Stomach (tissue), 8 donors: ENCODE measurements at regions not wholly inside any gene's neighbourhood (a gene's known extent, or its start where the extent isn't known, plus 50 kb on each side); places are given as distances from the start of the nearest gene placed in this dataset.

Source experiments
- DNase-seq, 2 donors: peaks; one replicate each; pipeline versions ENCODE4 v3.0.0 to v3.0.0-alpha.2; 2013 to 2019
- H3K27ac ChIP-seq, 5 donors: fragments of 200-600 bp in 4 of 5; sonication (generic) in 4 of 5; one replicate each; pipeline ENCODE4 v1.5.1; 2013 to 2019; ENCODE audit warnings: mild to moderate bottlenecking in 1 of 5, moderate library complexity in 1 of 5
- H3K27me3 ChIP-seq, 3 donors: fragments of 200-600 bp; sonication (generic); one replicate each; pipeline ENCODE4 v1.5.1; 2017 to 2019; ENCODE audit warnings: mixed run types in 1 of 3
- H3K36me3 ChIP-seq, 4 donors: fragments of 200-600 bp; sonication (generic); 1 replicate in 3 of 4; 2 replicates in 1 of 4; pipeline ENCODE4 v1.5.1; 2016 to 2019
- H3K4me1 ChIP-seq, 4 donors: fragments of 200-600 bp; sonication (generic); one replicate each; pipeline ENCODE4 v1.5.1; 2016 to 2019
- H3K4me3 ChIP-seq, 4 donors: fragments of 200-600 bp; sonication (generic) in 3 of 4; one replicate each; pipeline ENCODE4 v1.5.1; 2016 to 2019; ENCODE audit warnings: mild to moderate bottlenecking in 1 of 4
- H3K9me3 ChIP-seq, 4 donors: fragments of 200-600 bp; sonication (generic); one replicate each; pipeline ENCODE4 v1.5.1; 2016 to 2019
- CTCF ChIP-seq, 7 experiments: fragments of 450-650 bp in 4 of 7; fragments of 200-600 bp in 3 of 7; sonication (generic) in 3 of 7; IDR thresholded peaks; one replicate each; pipeline ENCODE4 v1.5.1; 2016 to 2019; ENCODE audit warnings: antibody characterized with exemption in 7 of 7, control low read depth in 2 of 7, mild to moderate bottlenecking in 1 of 7
- EP300 ChIP-seq: sonication (generic); formaldehyde crosslinking; IDR thresholded peaks from one replicate; pipeline ENCODE4 v1.6.1; 2017; ENCODE audit warnings: antibody characterized with exemption
- POLR2A ChIP-seq, 4 donors: fragments of 450-650 bp; IDR thresholded peaks; one replicate each; pipeline ENCODE4 v1.6.1; 2016; ENCODE audit warnings: antibody characterized with exemption in 4 of 4, control low read depth in 2 of 4, mild to moderate bottlenecking in 1 of 4, moderate library complexity in 1 of 4
- POLR2AphosphoS5 ChIP-seq, 3 donors: sonication (generic); formaldehyde crosslinking; IDR thresholded peaks; one replicate each; pipeline ENCODE4 v1.6.1; 2016; ENCODE audit warnings: antibody characterized with exemption in 3 of 3
- WGBS, 5 donors: extraction: QIAGEN DNeasy Blood & Tissue Kit in 3 of 5; methylation state at CpG; one replicate each; pipeline versions ENCODE4 v1.1.5 to v1.1.7; 2013 to 2018; 5-methylcytosine and 5-hydroxymethylcytosine counted together
- intact Hi-C: fragments of 100-400 bp; cut with DNase I; formaldehyde crosslinking; loops from one replicate; pipeline ENCODE4 v1.15.1; 2023; ENCODE audit warnings: low total_unique reads
- donor health status: healthy with polysubstance abuse.
- donor health status: Bipolar disorder and iron deficiency.
- donor health status: healthy.

- H3K36me3 ChIP-seq, result no peaks in the 10 kb centered on the region
- no peak for TF ChIP-seq POLR2A (IDR thresholded peaks at IDR 0.05)
- TF ChIP-seq CTCF (IDR thresholded peaks at IDR 0.05), result no peak
- no peak for TF ChIP-seq EP300
- no peak for TF ChIP-seq POLR2AphosphoS5 (IDR thresholded peaks at IDR 0.05)
- no peak overlapping the region for H3K27ac ChIP-seq
- DNase-seq, result no peak
- no peaks in the 10 kb centered on the region for H3K4me1 ChIP-seq
- intact Hi-C loops, result no loop called here
- 82 to 93% (median 90%) methylated on average over 2 of the region's 2 CpGs for WGBS, 5 donors
- H3K4me3 ChIP-seq, result no peak overlapping the region
- no peaks in the 10 kb centered on the region for H3K27me3 ChIP-seq
- H3K9me3 ChIP-seq, result no peaks in the 10 kb centered on the region
Observed at GRCh38 chr4:177952723-177953122, 510.5 kb upstream of the AGA start.

GRCh38 chr4:177957596-177958360 lies 515.5 kb upstream of the AGA start:
- Histone ChIP-seq H3K4me1 (no peaks in the 10 kb centered on the region), H3K27me3 (no peaks in the 10 kb centered on the region), H3K4me3 (no peak overlapping the region), H3K36me3 (no peaks in the 10 kb centered on the region), H3K27ac (no peak overlapping the region), H3K9me3 (no peaks in the 10 kb centered on the region)
- 67 to 82% (median 76%) methylated on average over 5 of the region's 5 CpGs for WGBS, 5 donors
- DNase-seq, result no peak
- intact Hi-C loops, result no loop called here
- TF ChIP-seq CTCF (IDR thresholded peaks at IDR 0.05), result no peak
- no peak for TF ChIP-seq POLR2A (IDR thresholded peaks at IDR 0.05)
- no peak for TF ChIP-seq POLR2AphosphoS5 (IDR thresholded peaks at IDR 0.05)
- TF ChIP-seq EP300, result no peak

GRCh38 chr4:177960566-177960965 lies 518.3 kb upstream of the AGA start:
- H3K36me3 ChIP-seq, result no peaks in the 10 kb centered on the region
- intact Hi-C loops, result no loop called here
- H3K9me3 ChIP-seq, result no peaks in the 10 kb centered on the region
- DNase-seq, result no peak
- H3K27ac ChIP-seq, result no peak overlapping the region
- 70 to 91% (median 84%) methylated on average over 2 of the region's 2 CpGs for WGBS, 5 donors
- TF ChIP-seq EP300 (no peak), POLR2A (IDR thresholded peaks at IDR 0.05) (no peak), CTCF (IDR thresholded peaks at IDR 0.05) (no peak), POLR2AphosphoS5 (IDR thresholded peaks at IDR 0.05) (no peak)
- no peak overlapping the region for H3K4me3 ChIP-seq
- H3K4me1 ChIP-seq, result no peaks in the 10 kb centered on the region
- H3K27me3 ChIP-seq, result no peaks in the 10 kb centered on the region

- Histone ChIP-seq H3K9me3 (no peaks in the 10 kb centered on the region), H3K4me1 (no peaks in the 10 kb centered on the region), H3K4me3 (no peak overlapping the region), H3K27me3 (no peaks in the 10 kb centered on the region), H3K36me3 (no peaks in the 10 kb centered on the region), H3K27ac (no peak overlapping the region)
- intact Hi-C loops, result no loop called here
- 89 to 94% (median 93%) methylated on average over 2 of the region's 2 CpGs for WGBS, 5 donors
- DNase-seq, result no peak
- TF ChIP-seq EP300 (no peak), POLR2A (IDR thresholded peaks at IDR 0.05) (no peak), POLR2AphosphoS5 (IDR thresholded peaks at IDR 0.05) (no peak), CTCF (IDR thresholded peaks at IDR 0.05) (no peak)
Observed at GRCh38 chr4:177961761-177962380, 519.6 kb upstream of the AGA start.
